ENCODE measurements at regions not wholly inside any gene's neighbourhood (a gene's known extent, or its start where the extent isn't known, plus 50 kb on each side); places are given as distances from the start of the nearest gene placed in this dataset.

DNA sequence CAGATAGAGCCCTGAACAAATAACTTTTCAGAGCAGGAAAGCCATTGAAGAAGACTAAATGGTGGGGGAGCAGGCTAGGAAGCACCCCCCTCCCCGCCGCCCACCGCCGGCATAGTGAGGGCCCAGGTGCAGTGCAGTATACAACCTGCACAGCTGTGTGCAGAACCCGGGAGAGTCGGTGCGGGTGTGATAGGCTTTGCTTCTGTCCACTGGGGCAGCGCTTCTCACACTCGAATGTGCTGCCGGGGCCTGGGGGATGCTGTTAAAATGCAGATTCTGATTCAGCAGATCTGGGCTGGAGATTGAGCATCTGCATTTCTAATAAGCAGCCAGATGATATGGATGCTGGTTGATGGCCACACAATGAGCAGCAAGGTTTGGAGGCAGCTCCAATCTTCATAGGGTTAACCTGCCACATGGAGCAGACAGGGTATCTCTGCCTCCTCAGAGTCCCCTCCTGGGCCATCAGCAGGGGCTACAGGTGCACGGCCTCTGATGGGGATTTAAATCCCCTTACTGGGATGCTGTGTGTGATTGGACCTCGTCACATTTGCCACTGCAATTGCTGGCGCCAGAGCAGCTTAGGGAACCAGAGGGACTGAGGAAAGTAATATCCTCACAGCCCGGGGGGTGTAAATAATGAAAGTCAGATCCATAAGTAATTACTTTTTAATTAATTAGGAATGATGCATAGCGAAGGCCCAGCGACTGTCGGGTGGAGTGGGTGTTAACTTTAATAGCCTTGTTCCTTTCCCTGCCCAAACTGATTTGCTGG, 172.0 kb upstream of the RPL38 start:
- H3K27ac Mint-ChIP-seq, result no peak overlapping the region
- no peaks in the 10 kb centered on the region for H3K36me3 Mint-ChIP-seq
- H3K27me3 Mint-ChIP-seq (ENCODE audit: low read depth), result no peaks in the 10 kb centered on the region
- H3K4me3 Mint-ChIP-seq, result no peak overlapping the region
- CTCF ChIA-PET, result interaction anchor here (0.8 to 1.5 kb wide), 4 partner anchors 11 to 168 kb away, joined by 3 read pairs; no protein-coding TSS in a partner anchor
- POLR2A ChIA-PET, result no interaction called here
- ATAC-seq (no peak), DNase-seq (ENCODE audit: low spot score) (no peak)
- H3K4me1 Mint-ChIP-seq, result peaks cover 17% of the 10 kb centered on the region
- H3K9me3 Mint-ChIP-seq, result no peaks in the 10 kb centered on the region
- TF ChIP-seq, protein P1, sequence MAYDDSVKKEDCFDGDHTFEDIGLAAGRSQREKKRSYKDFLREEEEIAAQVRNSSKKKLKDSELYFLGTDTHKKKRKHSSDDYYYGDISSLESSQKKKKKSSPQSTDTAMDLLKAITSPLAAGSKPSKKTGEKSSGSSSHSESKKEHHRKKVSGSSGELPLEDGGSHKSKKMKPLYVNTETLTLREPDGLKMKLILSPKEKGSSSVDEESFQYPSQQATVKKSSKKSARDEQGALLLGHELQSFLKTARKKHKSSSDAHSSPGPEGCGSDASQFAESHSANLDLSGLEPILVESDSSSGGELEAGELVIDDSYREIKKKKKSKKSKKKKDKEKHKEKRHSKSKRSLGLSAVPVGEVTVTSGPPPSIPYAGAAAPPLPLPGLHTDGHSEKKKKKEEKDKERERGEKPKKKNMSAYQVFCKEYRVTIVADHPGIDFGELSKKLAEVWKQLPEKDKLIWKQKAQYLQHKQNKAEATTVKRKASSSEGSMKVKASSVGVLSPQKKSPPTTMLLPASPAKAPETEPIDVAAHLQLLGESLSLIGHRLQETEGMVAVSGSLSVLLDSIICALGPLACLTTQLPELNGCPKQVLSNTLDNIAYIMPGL (CRISPR knock-in tag; IDR thresholded peaks at IDR 0.05), result no peak
- TF ChIP-seq RORB (CRISPR knock-in tag; IDR thresholded peaks at IDR 0.05) (no peak), CREB1 (CRISPR knock-in tag; IDR thresholded peaks at IDR 0.05) (no peak), TEAD4 (CRISPR knock-in tag; IDR thresholded peaks at IDR 0.05) (no peak), ZNF396 (CRISPR knock-in tag; IDR thresholded peaks at IDR 0.05; ENCODE audit: borderline replicate concordance) (no peak), ZNF138 (CRISPR knock-in tag; conservative IDR thresholded peaks at IDR 0.05) (no peak), OVOL2 (CRISPR knock-in tag; IDR thresholded peaks at IDR 0.05; ENCODE audit: borderline replicate concordance) (no peak), NFYB (CRISPR knock-in tag; conservative IDR thresholded peaks at IDR 0.05; ENCODE audit: low read depth) (no peak), ZNF121 (CRISPR knock-in tag; IDR thresholded peaks at IDR 0.05) (no peak), ZNF232 (CRISPR knock-in tag; IDR thresholded peaks at IDR 0.05) (no peak), ESRRA (CRISPR knock-in tag; IDR thresholded peaks at IDR 0.05; ENCODE audit: borderline replicate concordance) (no peak), SMAD3 (CRISPR knock-in tag; IDR thresholded peaks at IDR 0.05; ENCODE audit: borderline replicate concordance) (no peak), SP1 (CRISPR knock-in tag; conservative IDR thresholded peaks at IDR 0.05) (no peak)
- TF ChIP-seq, protein P2, sequence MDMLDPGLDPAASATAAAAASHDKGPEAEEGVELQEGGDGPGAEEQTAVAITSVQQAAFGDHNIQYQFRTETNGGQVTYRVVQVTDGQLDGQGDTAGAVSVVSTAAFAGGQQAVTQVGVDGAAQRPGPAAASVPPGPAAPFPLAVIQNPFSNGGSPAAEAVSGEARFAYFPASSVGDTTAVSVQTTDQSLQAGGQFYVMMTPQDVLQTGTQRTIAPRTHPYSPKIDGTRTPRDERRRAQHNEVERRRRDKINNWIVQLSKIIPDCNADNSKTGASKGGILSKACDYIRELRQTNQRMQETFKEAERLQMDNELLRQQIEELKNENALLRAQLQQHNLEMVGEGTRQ (CRISPR knock-in tag; IDR thresholded peaks at IDR 0.05), result no peak
- TF ChIP-seq, protein P3, sequence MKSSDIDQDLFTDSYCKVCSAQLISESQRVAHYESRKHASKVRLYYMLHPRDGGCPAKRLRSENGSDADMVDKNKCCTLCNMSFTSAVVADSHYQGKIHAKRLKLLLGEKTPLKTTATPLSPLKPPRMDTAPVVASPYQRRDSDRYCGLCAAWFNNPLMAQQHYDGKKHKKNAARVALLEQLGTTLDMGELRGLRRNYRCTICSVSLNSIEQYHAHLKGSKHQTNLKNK (CRISPR knock-in tag; IDR thresholded peaks at IDR 0.05), result no peak
- TF ChIP-seq, protein P4, sequence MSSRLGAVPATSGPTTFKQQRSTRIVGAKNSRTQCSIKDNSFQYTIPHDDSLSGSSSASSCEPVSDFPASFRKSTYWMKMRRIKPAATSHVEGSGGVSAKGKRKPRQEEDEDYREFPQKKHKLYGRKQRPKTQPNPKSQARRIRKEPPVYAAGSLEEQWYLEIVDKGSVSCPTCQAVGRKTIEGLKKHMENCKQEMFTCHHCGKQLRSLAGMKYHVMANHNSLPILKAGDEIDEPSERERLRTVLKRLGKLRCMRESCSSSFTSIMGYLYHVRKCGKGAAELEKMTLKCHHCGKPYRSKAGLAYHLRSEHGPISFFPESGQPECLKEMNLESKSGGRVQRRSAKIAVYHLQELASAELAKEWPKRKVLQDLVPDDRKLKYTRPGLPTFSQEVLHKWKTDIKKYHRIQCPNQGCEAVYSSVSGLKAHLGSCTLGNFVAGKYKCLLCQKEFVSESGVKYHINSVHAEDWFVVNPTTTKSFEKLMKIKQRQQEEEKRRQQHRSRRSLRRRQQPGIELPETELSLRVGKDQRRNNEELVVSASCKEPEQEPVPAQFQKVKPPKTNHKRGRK (CRISPR knock-in tag; IDR thresholded peaks at IDR 0.05; ENCODE audit: borderline replicate concordance), result no peak
- TF ChIP-seq, protein P5, sequence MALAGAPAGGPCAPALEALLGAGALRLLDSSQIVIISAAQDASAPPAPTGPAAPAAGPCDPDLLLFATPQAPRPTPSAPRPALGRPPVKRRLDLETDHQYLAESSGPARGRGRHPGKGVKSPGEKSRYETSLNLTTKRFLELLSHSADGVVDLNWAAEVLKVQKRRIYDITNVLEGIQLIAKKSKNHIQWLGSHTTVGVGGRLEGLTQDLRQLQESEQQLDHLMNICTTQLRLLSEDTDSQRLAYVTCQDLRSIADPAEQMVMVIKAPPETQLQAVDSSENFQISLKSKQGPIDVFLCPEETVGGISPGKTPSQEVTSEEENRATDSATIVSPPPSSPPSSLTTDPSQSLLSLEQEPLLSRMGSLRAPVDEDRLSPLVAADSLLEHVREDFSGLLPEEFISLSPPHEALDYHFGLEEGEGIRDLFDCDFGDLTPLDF (CRISPR knock-in tag; IDR thresholded peaks at IDR 0.05), result no peak
- TF ChIP-seq, protein P6, sequence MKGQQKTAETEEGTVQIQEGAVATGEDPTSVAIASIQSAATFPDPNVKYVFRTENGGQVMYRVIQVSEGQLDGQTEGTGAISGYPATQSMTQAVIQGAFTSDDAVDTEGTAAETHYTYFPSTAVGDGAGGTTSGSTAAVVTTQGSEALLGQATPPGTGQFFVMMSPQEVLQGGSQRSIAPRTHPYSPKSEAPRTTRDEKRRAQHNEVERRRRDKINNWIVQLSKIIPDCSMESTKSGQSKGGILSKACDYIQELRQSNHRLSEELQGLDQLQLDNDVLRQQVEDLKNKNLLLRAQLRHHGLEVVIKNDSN (CRISPR knock-in tag; IDR thresholded peaks at IDR 0.05), result no peak
- TF ChIP-seq, protein P7, sequence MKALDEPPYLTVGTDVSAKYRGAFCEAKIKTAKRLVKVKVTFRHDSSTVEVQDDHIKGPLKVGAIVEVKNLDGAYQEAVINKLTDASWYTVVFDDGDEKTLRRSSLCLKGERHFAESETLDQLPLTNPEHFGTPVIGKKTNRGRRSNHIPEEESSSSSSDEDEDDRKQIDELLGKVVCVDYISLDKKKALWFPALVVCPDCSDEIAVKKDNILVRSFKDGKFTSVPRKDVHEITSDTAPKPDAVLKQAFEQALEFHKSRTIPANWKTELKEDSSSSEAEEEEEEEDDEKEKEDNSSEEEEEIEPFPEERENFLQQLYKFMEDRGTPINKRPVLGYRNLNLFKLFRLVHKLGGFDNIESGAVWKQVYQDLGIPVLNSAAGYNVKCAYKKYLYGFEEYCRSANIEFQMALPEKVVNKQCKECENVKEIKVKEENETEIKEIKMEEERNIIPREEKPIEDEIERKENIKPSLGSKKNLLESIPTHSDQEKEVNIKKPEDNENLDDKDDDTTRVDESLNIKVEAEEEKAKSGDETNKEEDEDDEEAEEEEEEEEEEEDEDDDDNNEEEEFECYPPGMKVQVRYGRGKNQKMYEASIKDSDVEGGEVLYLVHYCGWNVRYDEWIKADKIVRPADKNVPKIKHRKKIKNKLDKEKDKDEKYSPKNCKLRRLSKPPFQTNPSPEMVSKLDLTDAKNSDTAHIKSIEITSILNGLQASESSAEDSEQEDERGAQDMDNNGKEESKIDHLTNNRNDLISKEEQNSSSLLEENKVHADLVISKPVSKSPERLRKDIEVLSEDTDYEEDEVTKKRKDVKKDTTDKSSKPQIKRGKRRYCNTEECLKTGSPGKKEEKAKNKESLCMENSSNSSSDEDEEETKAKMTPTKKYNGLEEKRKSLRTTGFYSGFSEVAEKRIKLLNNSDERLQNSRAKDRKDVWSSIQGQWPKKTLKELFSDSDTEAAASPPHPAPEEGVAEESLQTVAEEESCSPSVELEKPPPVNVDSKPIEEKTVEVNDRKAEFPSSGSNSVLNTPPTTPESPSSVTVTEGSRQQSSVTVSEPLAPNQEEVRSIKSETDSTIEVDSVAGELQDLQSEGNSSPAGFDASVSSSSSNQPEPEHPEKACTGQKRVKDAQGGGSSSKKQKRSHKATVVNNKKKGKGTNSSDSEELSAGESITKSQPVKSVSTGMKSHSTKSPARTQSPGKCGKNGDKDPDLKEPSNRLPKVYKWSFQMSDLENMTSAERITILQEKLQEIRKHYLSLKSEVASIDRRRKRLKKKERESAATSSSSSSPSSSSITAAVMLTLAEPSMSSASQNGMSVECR (CRISPR knock-in tag; IDR thresholded peaks at IDR 0.05; ENCODE audit: borderline replicate concordance), result no peak
- TF ChIP-seq, protein P8, sequence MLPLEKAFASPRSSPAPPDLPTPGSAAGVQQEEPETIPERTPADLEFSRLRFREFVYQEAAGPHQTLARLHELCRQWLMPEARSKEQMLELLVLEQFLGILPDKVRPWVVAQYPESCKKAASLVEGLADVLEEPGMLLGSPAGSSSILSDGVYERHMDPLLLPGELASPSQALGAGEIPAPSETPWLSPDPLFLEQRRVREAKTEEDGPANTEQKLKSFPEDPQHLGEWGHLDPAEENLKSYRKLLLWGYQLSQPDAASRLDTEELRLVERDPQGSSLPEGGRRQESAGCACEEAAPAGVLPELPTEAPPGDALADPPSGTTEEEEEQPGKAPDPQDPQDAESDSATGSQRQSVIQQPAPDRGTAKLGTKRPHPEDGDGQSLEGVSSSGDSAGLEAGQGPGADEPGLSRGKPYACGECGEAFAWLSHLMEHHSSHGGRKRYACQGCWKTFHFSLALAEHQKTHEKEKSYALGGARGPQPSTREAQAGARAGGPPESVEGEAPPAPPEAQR (CRISPR knock-in tag; IDR thresholded peaks at IDR 0.05), result no peak
